Right ventricle myocardium inferior (tissue), 1 donor: ENCODE measurements at regions not wholly inside any gene's neighbourhood (a gene's known extent, or its start where the extent isn't known, plus 50 kb on each side); places are given as distances from the start of the nearest gene placed in this dataset.

Source experiments
- ATAC-seq: fragments of 200-7000 bp; cut with Tn5 transposase; one replicate; pipeline ENCODE4 v1.9.1; 2020; ENCODE audit warnings: mild to moderate bottlenecking, moderate library complexity
- DNase-seq: peaks from one replicate; pipeline ENCODE4 v3.0.0; 2021; ENCODE audit errors: missing footprints
- intact Hi-C: fragments of 100-400 bp; cut with DNase I; formaldehyde crosslinking; loops from one replicate; pipeline ENCODE4 v1.11.0; 2022
- donor health status: DM: no; HTN: yes; CAD: no; lungs with severe emphysema.

DNA sequence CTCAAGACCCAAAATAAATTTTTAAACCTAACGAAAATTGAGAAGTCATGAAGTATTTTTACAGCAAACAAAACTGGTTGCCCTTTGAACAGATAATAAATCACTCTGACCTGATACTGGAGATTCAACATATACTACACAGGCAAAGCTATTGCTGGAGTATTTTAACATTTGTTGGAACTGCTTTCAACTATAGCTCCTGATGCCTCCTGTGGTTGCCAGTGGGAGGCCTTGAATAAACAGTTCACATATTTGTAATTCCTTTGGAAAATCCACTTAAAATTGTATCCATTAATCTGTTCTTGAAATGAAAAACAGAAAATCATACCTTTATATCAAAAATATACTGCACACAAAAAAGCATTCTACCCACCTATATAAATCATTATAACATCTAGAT lies 605.1 kb downstream of the KCTD8 start:
- DNase-seq = no peak
- intact Hi-C loops = no loop called here

DNA sequence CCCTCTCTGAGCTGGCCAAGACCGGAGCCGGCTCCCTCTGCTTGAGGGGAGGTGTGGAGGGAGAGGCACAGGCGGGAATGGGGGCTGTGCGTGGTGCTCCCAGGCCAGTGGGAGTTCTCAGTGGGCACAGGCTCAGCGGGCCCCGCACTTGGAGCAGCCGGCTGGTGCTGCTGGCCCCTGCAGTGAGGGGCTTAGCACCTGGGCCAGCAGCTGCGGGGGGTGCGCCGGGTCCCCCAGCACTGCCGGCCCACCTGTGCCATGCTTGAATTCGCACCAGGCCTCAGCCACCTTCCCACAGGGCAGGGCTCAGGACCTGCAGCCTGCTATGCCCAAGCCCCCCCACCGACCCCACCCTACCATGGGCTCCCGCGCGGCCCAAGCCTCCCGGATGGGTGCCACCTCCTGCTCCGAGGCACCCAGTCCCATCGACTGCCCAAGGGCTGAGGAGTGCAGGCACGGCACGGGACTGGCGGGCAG lies 602.5 kb downstream of the KCTD8 start:
- intact Hi-C loops = no loop called here
- ATAC-seq = no peak
- DNase-seq = no peak

More for the DNA sequence above, 605.1 kb downstream of the KCTD8 start:
- no peak for ATAC-seq

DNA sequence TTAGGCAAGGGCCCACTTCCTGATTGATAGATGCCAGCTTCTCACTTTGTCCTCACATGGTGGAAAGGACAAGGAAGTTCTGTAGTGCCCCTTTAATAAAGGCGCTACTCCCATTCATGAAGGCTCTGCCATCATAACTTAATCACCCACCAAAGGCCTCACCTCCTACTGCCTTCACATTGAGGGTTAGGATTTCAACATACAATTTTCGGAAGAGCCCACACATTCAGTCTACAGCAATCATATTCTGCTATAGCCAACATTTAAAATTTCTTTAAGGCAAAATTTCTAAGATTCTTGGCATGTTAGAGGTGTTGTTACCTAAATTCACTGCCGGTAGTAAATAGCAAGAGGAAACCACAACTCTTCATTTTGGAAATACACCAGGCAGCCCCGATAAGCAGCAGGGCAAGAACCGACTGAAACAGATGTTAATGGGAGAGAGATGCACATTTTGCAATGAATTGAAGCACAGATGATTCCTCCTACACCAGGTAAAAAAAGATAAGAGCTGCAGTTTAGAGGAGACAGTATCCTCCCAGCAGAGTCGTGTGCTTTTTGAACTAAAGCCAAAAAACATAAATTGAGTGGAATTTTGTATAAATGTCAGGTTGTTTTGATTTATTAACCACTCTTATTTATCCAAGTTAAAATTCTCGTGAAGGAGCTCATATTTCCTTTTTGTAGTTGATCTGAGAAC lies 594.9 kb downstream of the KCTD8 start:
- intact Hi-C loops = no loop called here
- no peak for DNase-seq
- ATAC-seq = no peak

DNA sequence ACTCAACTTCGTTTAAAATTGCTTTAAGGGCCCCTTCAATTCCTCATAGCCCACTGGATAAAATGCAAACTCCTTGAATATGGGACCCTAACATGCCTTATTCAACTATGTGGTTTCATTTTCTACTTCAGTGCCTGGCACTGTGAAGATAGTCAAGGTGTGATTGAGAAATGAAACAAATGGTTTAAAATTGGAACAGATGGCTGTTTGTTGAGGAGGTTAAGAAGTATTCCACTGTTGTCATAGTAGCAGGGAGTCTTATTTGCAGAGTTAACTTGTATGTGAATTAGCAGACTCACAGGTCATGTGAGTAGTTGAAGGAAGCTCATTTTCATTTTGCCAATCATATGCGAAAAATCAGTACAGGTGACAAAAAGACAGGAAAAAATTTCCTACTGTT lies 593.3 kb downstream of the KCTD8 start:
- intact Hi-C loops = no loop called here

GRCh38 chr4:43864616-43865146 lies 583.9 kb downstream of the KCTD8 start:
- ATAC-seq (no peak), DNase-seq (no peak)
- intact Hi-C loops = no loop called here

More for the DNA sequence above, 593.3 kb downstream of the KCTD8 start:
- no peak for DNase-seq
- ATAC-seq = no peak

DNA sequence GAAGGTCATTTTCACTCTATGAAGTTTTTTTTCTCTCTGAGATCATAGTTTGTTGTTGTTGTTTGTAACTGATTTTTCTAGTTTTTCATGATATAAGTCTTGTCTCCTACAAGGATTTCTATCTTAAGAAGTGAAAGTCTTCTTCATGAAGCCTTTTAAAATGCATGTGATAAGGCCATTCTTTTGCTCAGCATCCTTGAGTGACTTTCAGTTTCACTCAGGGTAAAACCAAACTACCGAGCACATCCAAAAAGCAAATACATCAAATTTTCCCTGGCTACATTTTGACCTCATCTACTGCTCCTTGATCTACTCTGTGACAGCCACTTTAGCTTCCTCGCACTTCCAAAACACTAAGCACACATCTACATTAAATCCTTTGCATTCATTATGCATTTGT lies 580.7 kb downstream of the KCTD8 start:
- ATAC-seq = no peak
- intact Hi-C loops = no loop called here
- DNase-seq = no peak

GRCh38 chr4:43875655-43876054 lies 573.0 kb downstream of the KCTD8 start:
- no peak for ATAC-seq
- DNase-seq = no peak
- intact Hi-C loops = no loop called here

- ATAC-seq (no peak), DNase-seq (no peak)
- intact Hi-C loops = no loop called here
Measured at GRCh38 chr4:43882470-43882869, 566.1 kb downstream of the KCTD8 start.

- intact Hi-C loops = no loop called here
- ATAC-seq = no peak
- no peak for DNase-seq
Measured at GRCh38 chr4:43886196-43886595, 562.4 kb downstream of the KCTD8 start.

DNA sequence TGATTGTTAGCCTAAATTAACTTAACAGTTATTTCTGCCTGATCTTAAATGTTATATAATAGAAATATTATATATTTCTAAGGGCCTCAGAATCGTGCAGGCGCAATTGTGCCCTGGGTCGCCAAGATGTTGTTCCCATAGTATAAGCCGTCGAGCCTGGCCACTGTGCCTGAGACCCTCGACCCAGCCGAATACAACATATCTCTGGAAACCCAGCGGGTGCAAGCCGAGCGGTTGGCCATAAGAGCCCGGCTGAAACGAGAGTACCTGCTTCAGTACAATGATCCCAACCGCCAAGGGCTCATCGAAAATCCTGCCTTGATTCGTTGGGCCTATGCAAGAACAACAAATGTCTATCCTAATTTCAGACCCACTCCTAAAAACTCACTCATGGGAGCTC lies 549.8 kb downstream of the KCTD8 start:
- intact Hi-C loops = no loop called here
- no peak for DNase-seq
- ATAC-seq = no peak

DNA sequence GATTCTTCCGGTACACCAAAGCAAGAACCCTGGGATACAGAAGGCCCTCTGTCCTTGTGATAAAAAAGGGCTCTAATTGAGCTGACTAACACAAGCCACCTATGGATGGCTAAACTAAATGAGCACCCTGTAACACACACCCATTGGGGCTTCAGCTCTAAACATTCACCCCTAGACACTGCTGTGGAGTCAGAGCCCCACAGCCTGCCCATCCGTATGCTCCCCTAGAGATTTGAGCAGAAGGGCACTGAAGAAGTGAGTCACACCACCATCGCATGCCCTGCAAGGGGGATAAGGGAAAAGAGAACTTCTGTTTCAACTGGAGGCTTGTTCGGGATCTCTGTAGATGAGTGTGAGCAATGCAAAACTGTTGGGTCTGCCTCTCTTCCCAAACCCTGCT lies 545.2 kb downstream of the KCTD8 start:
- DNase-seq (no peak), ATAC-seq (no peak)
- intact Hi-C loops = no loop called here

GRCh38 chr4:43918377-43918776 lies 530.2 kb downstream of the KCTD8 start:
- intact Hi-C loops = no loop called here
- DNase-seq (no peak), ATAC-seq (no peak)

DNA sequence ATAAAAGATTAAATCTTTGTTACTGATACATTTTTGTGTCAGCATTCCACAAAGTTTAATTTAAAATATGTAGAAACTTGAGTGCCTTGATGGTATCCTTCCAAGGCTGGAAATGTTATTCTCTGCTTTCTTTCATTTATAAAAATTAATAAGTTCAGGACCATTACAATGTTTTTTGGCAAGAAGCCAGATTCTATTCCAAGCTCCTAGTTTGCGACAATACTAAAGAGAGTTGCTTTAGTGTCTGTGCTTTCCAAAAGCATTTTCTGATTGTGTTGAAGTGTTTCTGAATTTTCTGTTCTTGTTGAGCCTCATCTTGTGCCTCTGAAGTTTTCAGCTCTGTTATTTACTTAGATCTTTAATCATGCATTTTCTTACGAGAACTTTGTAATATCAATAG lies 516.2 kb downstream of the KCTD8 start:
- ATAC-seq (no peak), DNase-seq (no peak)
- intact Hi-C loops = no loop called here

GRCh38 chr4:43943998-43944397 lies 504.6 kb downstream of the KCTD8 start:
- DNase-seq = no peak
- ATAC-seq = no peak
- intact Hi-C loops = no loop called here

GRCh38 chr4:43959976-43960375 lies 488.6 kb downstream of the KCTD8 start:
- no peak for ATAC-seq
- intact Hi-C loops = no loop called here
- no peak for DNase-seq

DNA sequence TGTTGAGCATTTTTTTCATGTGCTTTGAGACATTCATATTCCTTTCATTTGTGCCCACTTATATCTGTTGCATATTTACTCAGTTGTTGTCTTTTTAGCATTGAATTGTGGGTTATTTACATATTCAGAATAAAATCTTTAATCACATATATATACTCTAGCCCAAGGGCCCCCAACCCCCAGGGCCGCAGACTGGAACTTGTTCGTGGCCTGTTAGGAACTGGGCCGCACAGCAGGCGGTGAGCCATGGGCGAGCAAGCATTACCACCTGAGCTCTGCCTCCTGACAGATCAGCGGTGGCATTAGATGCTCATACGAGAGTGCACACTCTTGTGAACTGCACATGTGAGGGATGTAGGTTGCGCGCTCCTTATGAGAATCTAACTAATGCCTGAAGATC lies 480.6 kb downstream of the KCTD8 start:
- ATAC-seq = no peak
- intact Hi-C loops = no loop called here
- no peak for DNase-seq

GRCh38 chr4:43983610-43984009 lies 465.0 kb downstream of the KCTD8 start:
- no peak for ATAC-seq
- intact Hi-C loops = no loop called here
- DNase-seq = no peak

GRCh38 chr4:43987331-43987944 lies 461.2 kb downstream of the KCTD8 start:
- ATAC-seq (no peak), DNase-seq (peak; percentile 63)
- intact Hi-C loops = no loop called here

DNA sequence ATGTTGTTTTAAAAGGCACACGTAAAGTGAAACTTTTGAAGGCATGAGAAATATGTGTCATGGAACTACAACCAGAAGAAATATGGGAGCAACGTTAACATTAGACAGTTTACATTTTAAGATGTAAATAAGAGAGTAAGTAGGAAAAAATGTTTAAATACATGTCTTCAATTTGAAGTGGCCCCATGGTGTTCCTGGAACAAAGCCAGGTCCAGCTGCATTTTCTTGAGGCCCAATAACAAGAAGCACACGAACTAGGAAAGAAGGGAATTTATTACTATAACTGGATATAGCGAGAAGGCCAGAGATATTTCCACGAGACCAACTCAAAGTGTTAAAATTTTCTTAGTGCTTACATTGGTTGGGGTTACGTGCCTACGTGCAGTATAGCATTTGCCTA lies 458.1 kb downstream of the KCTD8 start:
- ATAC-seq (no peak), DNase-seq (no peak)
- intact Hi-C loops = no loop called here

GRCh38 chr4:43990963-43991362 lies 457.6 kb downstream of the KCTD8 start:
- ATAC-seq = no peak
- DNase-seq = no peak

DNA sequence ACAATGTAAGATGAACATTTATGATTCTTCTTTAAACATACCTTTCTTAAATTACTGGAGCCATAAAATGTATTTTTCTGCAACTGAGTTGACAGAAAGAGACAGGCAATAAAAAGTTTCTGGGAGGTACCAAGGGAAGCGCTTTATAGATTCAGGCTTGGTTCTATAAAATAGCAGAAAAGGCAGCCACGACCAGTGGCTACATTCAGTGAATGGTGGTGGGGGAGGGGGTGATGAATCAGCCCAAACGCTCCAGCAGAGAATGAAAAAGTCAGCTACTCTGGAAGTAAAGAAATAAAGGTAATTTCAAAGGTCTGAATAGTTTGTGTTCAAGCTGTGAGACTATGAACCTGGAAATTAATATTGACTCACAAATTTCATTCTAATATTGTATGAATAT lies 456.1 kb downstream of the KCTD8 start:
- no peak for ATAC-seq
- intact Hi-C loops = no loop called here
- no peak for DNase-seq

More at GRCh38 chr4:43990963-43991362, 457.6 kb downstream of the KCTD8 start:
- intact Hi-C loops = no loop called here
